SK-N-SH treated with all-trans-retinoic acid at 6 μM for 48 hours (cell line): ENCODE measurements at regions not wholly inside any gene's neighbourhood (a gene's known extent, or its start where the extent isn't known, plus 50 kb on each side); places are given as distances from the start of the nearest gene placed in this dataset.

Experiments used
- BACH2 ChIP-seq: fragments of 250-450 bp; sonication (Bioruptor Pico); IDR thresholded peaks from 2 replicates; pipeline ENCODE4 v1.9.0; 2021; ENCODE audit warnings: mild to moderate bottlenecking, borderline replicate concordance
- CSRNP3 ChIP-seq: fragments of 250-450 bp; sonication (Bioruptor Pico); IDR thresholded peaks from 2 replicates; pipeline ENCODE4 v1.5.1; 2021; ENCODE audit warnings: mild to moderate bottlenecking, moderate library complexity
- GLIS3 ChIP-seq: fragments of 250-450 bp; sonication (Bioruptor Pico); IDR thresholded peaks from 2 replicates; pipeline ENCODE4 v1.5.0; 2020; ENCODE audit warnings: mild to moderate bottlenecking, moderate library complexity
- RARB ChIP-seq: fragments of 250-450 bp; sonication (Bioruptor Pico); IDR thresholded peaks from 2 replicates; pipeline ENCODE4 v1.8.0; 2021; ENCODE audit warnings: mild to moderate bottlenecking, moderate library complexity
- TF ChIP-seq, protein P1 (sequence below): fragments of 250-450 bp; sonication (Bioruptor Pico); IDR thresholded peaks from 2 replicates; pipeline ENCODE4 v1.8.0; 2020; ENCODE audit warnings: mild to moderate bottlenecking, moderate library complexity, borderline replicate concordance

DNA sequence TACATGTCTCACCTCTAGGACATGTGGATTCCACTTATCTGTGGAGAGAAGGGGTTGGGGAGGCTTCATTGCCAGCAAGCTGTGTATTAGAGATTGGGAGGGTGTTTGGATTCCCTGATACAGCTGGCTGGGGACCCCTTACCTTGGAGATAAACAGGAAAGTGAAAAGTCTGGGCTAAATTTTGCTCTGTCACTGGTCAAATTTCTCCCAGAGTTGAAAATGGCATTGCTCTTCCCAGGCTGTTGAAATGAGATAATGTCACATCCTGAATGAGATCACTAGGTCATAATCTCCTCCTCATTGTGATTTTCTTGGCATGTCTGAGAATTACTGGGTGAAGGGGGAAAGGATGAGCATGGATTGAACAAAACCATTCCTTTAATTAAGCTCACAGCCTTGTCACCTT, 265.0 kb upstream of the PARD3B start:
- no peak for TF ChIP-seq GLIS3 (CRISPR knock-in tag)
- no peak for TF ChIP-seq BACH2 (CRISPR knock-in tag)
- TF ChIP-seq, protein P1, sequence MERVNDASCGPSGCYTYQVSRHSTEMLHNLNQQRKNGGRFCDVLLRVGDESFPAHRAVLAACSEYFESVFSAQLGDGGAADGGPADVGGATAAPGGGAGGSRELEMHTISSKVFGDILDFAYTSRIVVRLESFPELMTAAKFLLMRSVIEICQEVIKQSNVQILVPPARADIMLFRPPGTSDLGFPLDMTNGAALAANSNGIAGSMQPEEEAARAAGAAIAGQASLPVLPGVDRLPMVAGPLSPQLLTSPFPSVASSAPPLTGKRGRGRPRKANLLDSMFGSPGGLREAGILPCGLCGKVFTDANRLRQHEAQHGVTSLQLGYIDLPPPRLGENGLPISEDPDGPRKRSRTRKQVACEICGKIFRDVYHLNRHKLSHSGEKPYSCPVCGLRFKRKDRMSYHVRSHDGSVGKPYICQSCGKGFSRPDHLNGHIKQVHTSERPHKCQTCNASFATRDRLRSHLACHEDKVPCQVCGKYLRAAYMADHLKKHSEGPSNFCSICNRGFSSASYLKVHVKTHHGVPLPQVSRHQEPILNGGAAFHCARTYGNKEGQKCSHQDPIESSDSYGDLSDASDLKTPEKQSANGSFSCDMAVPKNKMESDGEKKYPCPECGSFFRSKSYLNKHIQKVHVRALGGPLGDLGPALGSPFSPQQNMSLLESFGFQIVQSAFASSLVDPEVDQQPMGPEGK (CRISPR knock-in tag), result no peak
- TF ChIP-seq CSRNP3 (CRISPR knock-in tag), result no peak
- no peak for TF ChIP-seq RARB (CRISPR knock-in tag)
